ENCODE measurements at regions not wholly inside any gene's neighbourhood (a gene's known extent, or its start where the extent isn't known, plus 50 kb on each side); places are given as distances from the start of the nearest gene placed in this dataset.

- no peak for DNase-seq (ENCODE audit: low read depth)
These were observed 771.5 kb upstream of the HS3ST1 start for GRCh38 chr4:12200226-12200625.

GRCh38 chr4:12186526-12186925 lies 757.8 kb upstream of the HS3ST1 start:
- DNase-seq (ENCODE audit: low read depth): no peak

- DNase-seq (ENCODE audit: low read depth): no peak
These were observed 750.2 kb upstream of the HS3ST1 start for GRCh38 chr4:12178614-12179610.

- no peak for DNase-seq (ENCODE audit: low read depth)
These were observed 748.7 kb upstream of the HS3ST1 start for GRCh38 chr4:12177416-12177815.

- DNase-seq (ENCODE audit: low read depth): no peak
These were observed 744.8 kb upstream of the HS3ST1 start for GRCh38 chr4:12173496-12173895.

GRCh38 chr4:12172198-12172973 lies 743.7 kb upstream of the HS3ST1 start:
- no peak for DNase-seq (ENCODE audit: low read depth)

GRCh38 chr4:12170308-12170707 lies 741.6 kb upstream of the HS3ST1 start:
- DNase-seq (ENCODE audit: low read depth): no peak

- DNase-seq (ENCODE audit: low read depth): no peak
These were observed 736.9 kb upstream of the HS3ST1 start for GRCh38 chr4:12165616-12166015.

- DNase-seq (ENCODE audit: low read depth): no peak
These were observed 717.6 kb upstream of the HS3ST1 start for GRCh38 chr4:12146339-12146738.

- no peak for DNase-seq (ENCODE audit: low read depth)
These were observed 717.1 kb upstream of the HS3ST1 start for GRCh38 chr4:12145768-12146167.

GRCh38 chr4:12145106-12145505 lies 716.4 kb upstream of the HS3ST1 start:
- no peak for DNase-seq (ENCODE audit: low read depth)

GRCh38 chr4:12144051-12144450 lies 715.4 kb upstream of the HS3ST1 start:
- no peak for DNase-seq (ENCODE audit: low read depth)

- no peak for DNase-seq (ENCODE audit: low read depth)
These were observed 712.2 kb upstream of the HS3ST1 start for GRCh38 chr4:12140864-12141263.

- DNase-seq (ENCODE audit: low read depth): no peak
These were observed 710.6 kb upstream of the HS3ST1 start for GRCh38 chr4:12139296-12139695.

GRCh38 chr4:12138488-12138887 lies 709.8 kb upstream of the HS3ST1 start:
- DNase-seq (ENCODE audit: low read depth): no peak

- no peak for DNase-seq (ENCODE audit: low read depth)
These were observed 708.9 kb upstream of the HS3ST1 start for GRCh38 chr4:12137575-12137974.

GRCh38 chr4:12126474-12126873 lies 697.8 kb upstream of the HS3ST1 start:
- DNase-seq (ENCODE audit: low read depth): no peak

GRCh38 chr4:12124138-12124537 lies 695.4 kb upstream of the HS3ST1 start:
- DNase-seq (ENCODE audit: low read depth): no peak

- DNase-seq (ENCODE audit: low read depth): no peak
These were observed 695.0 kb upstream of the HS3ST1 start for GRCh38 chr4:12123707-12124106.

GRCh38 chr4:12122316-12122715 lies 693.6 kb upstream of the HS3ST1 start:
- no peak for DNase-seq (ENCODE audit: low read depth)

- DNase-seq (ENCODE audit: low read depth): no peak
These were observed 692.3 kb upstream of the HS3ST1 start for GRCh38 chr4:12120968-12121367.

GRCh38 chr4:12118651-12119213 lies 690.0 kb upstream of the HS3ST1 start:
- DNase-seq (ENCODE audit: low read depth): no peak
